ENCODE measurements at regions not wholly inside any gene's neighbourhood (a gene's known extent, or its start where the extent isn't known, plus 50 kb on each side); places are given as distances from the start of the nearest gene placed in this dataset.

- TF ChIP-seq GTF3C2 (IDR thresholded peaks at IDR 0.05; ENCODE audit: borderline replicate concordance, extremely low read depth, insufficient read length) (no peak), ZSCAN32 (CRISPR knock-in tag; IDR thresholded peaks at IDR 0.05) (no peak), GMEB1 (CRISPR knock-in tag; IDR thresholded peaks at IDR 0.05) (no peak)
Measured at GRCh38 chr10:128929767-128930166, 537.3 kb upstream of the MGMT start (continued).

GRCh38 chr10:128930515-128930914, 536.5 kb upstream of the MGMT start:
- 0% methylated on average over 6 of the region's 6 CpGs for WGBS (ENCODE audit: insufficient coverage, low coverage, missing lambda C conversion rate)
- Histone ChIP-seq H3K9me3 (replicated peaks; ENCODE audit: control insufficient read depth, insufficient read depth, low read depth, low read length) (no peaks in the 10 kb centered on the region), H3K4me2 (ENCODE audit: insufficient read depth, low read length) (no peak overlapping the region), H3K9me1 (ENCODE audit: control insufficient read depth, insufficient read depth, low read length) (no peaks in the 10 kb centered on the region), H3K9ac (ENCODE audit: insufficient read depth in 1 of 2, low read depth in 2 of 2, low read length in 2 of 2) (no peak overlapping the region), H3K27ac (ENCODE audit: extremely low read depth, low read depth, low read length) (no peak overlapping the region), H3K27me3 (ENCODE audit: control insufficient read depth in 2 of 2, insufficient read depth in 2 of 2, low read length in 2 of 2) (peaks cover 0 to 34% of the 10 kb centered on the region in 2 experiments; a peak in 3 of 5 replicates), H2AFZ (ENCODE audit: low read depth, low read length) (no peak overlapping the region), H4K20me1 (replicated peaks; ENCODE audit: control insufficient read depth, insufficient read depth, low read length) (no peaks in the 10 kb centered on the region), H3K36me3 (ENCODE audit: control insufficient read depth, insufficient read depth, low read length) (no peaks in the 10 kb centered on the region), H3K79me2 (ENCODE audit: control insufficient read depth, insufficient read depth, low read length) (no peaks in the 10 kb centered on the region), H3K4me3 (no peak overlapping the region), H3K4me1 (replicated peaks in 1 of 2; ENCODE audit: control insufficient read depth in 2 of 2, insufficient read depth in 2 of 2, low read length in 2 of 2) (no peaks in the 10 kb centered on the region)
- ATAC-seq (no peak), FAIRE-seq (no peak), DNase-seq (ENCODE audit: extremely low read depth in 1 of 4, low spot score in 3 of 4) (no peak)
- in situ Hi-C loops (cut with MboI), result no loop called here
- intact Hi-C loops (cut with micrococcal nuclease), result no loop called here
- ChIA-PET CTCF (ENCODE audit: low intra/inter-chr PET ratio) (no interaction called here), POLR2A (no interaction called here)
- no TSS peak for BruUV-seq (replicated peaks)
- no peak for TF ChIP-seq BHLHE40 (IDR thresholded peaks at IDR 0.05; ENCODE audit: low read length)
- no peak for TF ChIP-seq ARID2 (IDR thresholded peaks at IDR 0.05)
- no peak for TF ChIP-seq ZNF609 (CRISPR knock-in tag; IDR thresholded peaks at IDR 0.05; ENCODE audit: borderline replicate concordance)
- no peak for TF ChIP-seq ZNF592 (IDR thresholded peaks at IDR 0.05)

Data from K562 (cell line).